CD14-positive monocyte (primary cell): ENCODE measurements at regions not wholly inside any gene's neighbourhood (a gene's known extent, or its start where the extent isn't known, plus 50 kb on each side); places are given as distances from the start of the nearest gene placed in this dataset.

Experiments
- DNase-seq, 3 donors: peaks; one replicate each; pipeline ENCODE4 v3.0.0-alpha.2; 2011 to 2022
- H2AFZ ChIP-seq: 2 replicates; pipeline ENCODE4 v1.6.0; 2012; ENCODE audit warnings: mild to moderate bottlenecking, low read depth, low read length, inconsistent platforms; ENCODE audit not compliant: insufficient read depth, poor library complexity, severe bottlenecking
- H3K27ac ChIP-seq, 2 donors: 1 replicate in 1 of 2; 2 replicates in 1 of 2; pipeline ENCODE4 v1.5.1; 2012 to 2013; ENCODE audit warnings: low read length in 2 of 2, control low read depth in 1 of 2, inconsistent platforms in 1 of 2, low read depth in 1 of 2, mild to moderate bottlenecking in 1 of 2
- H3K27me3 ChIP-seq, 2 donors: one replicate each; pipeline versions ENCODE4 v1.6.0 to v1.6.1; 2011 to 2013; ENCODE audit warnings: low read length in 2 of 2; ENCODE audit not compliant: control insufficient read depth in 2 of 2, insufficient read depth in 2 of 2
- H3K36me3 ChIP-seq, 2 donors: replicated peaks in 1 of 2; 1 replicate in 1 of 2; 2 replicates in 1 of 2; pipeline versions ENCODE4 v1.5.1 to v1.6.1; 2012 to 2013; ENCODE audit warnings: low read length in 2 of 2, control low read depth in 1 of 2, inconsistent platforms in 1 of 2, mild to moderate bottlenecking in 1 of 2; ENCODE audit not compliant: insufficient read depth in 2 of 2, control insufficient read depth in 1 of 2
- H3K4me1 ChIP-seq, 2 donors: 1 replicate in 1 of 2; 2 replicates in 1 of 2; pipeline versions ENCODE4 v1.5.1 to v1.6.1; 2012 to 2013; ENCODE audit warnings: low read length in 2 of 2, control low read depth in 1 of 2, inconsistent platforms in 1 of 2, mild to moderate bottlenecking in 1 of 2, moderate library complexity in 1 of 2; ENCODE audit not compliant: insufficient read depth in 2 of 2, control insufficient read depth in 1 of 2
- H3K4me2 ChIP-seq: replicated peaks from 2 replicates; pipeline ENCODE3; 2012; ENCODE audit warnings: low read length, moderate library complexity, mild to moderate bottlenecking; ENCODE audit not compliant: poor library complexity, severe bottlenecking; ENCODE audit errors: extremely low read depth
- H3K4me3 ChIP-seq, 3 experiments: fragments of 200-600 bp in 1 of 3; sonication (generic) in 1 of 3; replicated peaks in 1 of 3; 1 replicate in 2 of 3; 2 replicates in 1 of 3; pipeline ENCODE4 v1.5.1; 2011 to 2013; ENCODE audit warnings: low read length in 3 of 3, mild to moderate bottlenecking in 3 of 3, control low read depth in 2 of 3, low read depth in 2 of 3, inconsistent platforms in 1 of 3, moderate library complexity in 1 of 3
- H3K79me2 ChIP-seq: 2 replicates; pipeline ENCODE4 v1.6.0; 2012; ENCODE audit warnings: mild to moderate bottlenecking, control low read depth, inconsistent platforms, low read length, moderate library complexity; ENCODE audit not compliant: insufficient read depth
- H3K9ac ChIP-seq: 2 replicates; pipeline ENCODE4 v1.6.0; 2017; ENCODE audit warnings: low read length, mild to moderate bottlenecking; ENCODE audit not compliant: insufficient read depth, poor library complexity, severe bottlenecking
- H3K9me3 ChIP-seq, 2 donors: replicated peaks in 1 of 2; 1 replicate in 1 of 2; 2 replicates in 1 of 2; pipeline versions ENCODE4 v1.5.1 to v1.6.1; 2012 to 2013; ENCODE audit warnings: low read length in 2 of 2, control low read depth in 1 of 2; ENCODE audit not compliant: control insufficient read depth in 1 of 2, insufficient read depth in 1 of 2
- H4K20me1 ChIP-seq: 2 replicates; pipeline ENCODE4 v1.6.0; 2012; ENCODE audit warnings: mild to moderate bottlenecking, low read length, control low read depth, moderate library complexity; ENCODE audit not compliant: insufficient read depth
- H3K27ac Mint-ChIP-seq, 7 donors: one replicate each; pipeline ENCODE4 v1.8.0; 2020; ENCODE audit warnings: mild to moderate bottlenecking in 7 of 7, mixed read lengths in 7 of 7, moderate library complexity in 6 of 7, inconsistent platforms in 2 of 7
- H3K27me3 Mint-ChIP-seq, 3 donors: one replicate each; pipeline ENCODE4 v1.8.0; 2021 to 2022; ENCODE audit warnings: low read depth in 3 of 3, mild to moderate bottlenecking in 3 of 3, mixed read lengths in 3 of 3, moderate library complexity in 3 of 3, inconsistent platforms in 1 of 3
- H3K36me3 Mint-ChIP-seq, 2 donors: one replicate each; pipeline ENCODE4 v1.8.0; 2020; ENCODE audit warnings: mixed read lengths in 2 of 2, inconsistent platforms in 1 of 2, mild to moderate bottlenecking in 1 of 2
- H3K4me1 Mint-ChIP-seq: one replicate; pipeline ENCODE4 v1.8.0; 2020; ENCODE audit warnings: mild to moderate bottlenecking, mixed read lengths
- H3K4me3 Mint-ChIP-seq, 2 donors: one replicate each; pipeline ENCODE4 v1.8.0; 2020; ENCODE audit warnings: mild to moderate bottlenecking in 2 of 2, mixed read lengths in 2 of 2, moderate library complexity in 1 of 2
- H3K9me3 Mint-ChIP-seq, 7 donors: one replicate each; pipeline ENCODE4 v1.8.0; 2020 to 2022; ENCODE audit warnings: mixed read lengths in 7 of 7, mild to moderate bottlenecking in 6 of 7, moderate library complexity in 6 of 7, inconsistent platforms in 2 of 7
- CTCF ChIP-seq: fragments of 200-600 bp; IDR thresholded peaks from one replicate; pipeline ENCODE4 v1.8.0; 2022; ENCODE audit warnings: antibody characterized with exemption, mild to moderate bottlenecking
- WGBS: methylation state at CpG from one replicate; pipeline ENCODE4 v1.1.5; 2013; ENCODE audit warnings: missing lambda C conversion rate; ENCODE audit not compliant: insufficient coverage; 5-methylcytosine and 5-hydroxymethylcytosine counted together
- intact Hi-C, 2 donors: fragments of 100-400 bp; cut with micrococcal nuclease; formaldehyde crosslinking; loops; one replicate each; pipeline versions ENCODE4 v1.15.0 to v1.15.1; 2023

DNA sequence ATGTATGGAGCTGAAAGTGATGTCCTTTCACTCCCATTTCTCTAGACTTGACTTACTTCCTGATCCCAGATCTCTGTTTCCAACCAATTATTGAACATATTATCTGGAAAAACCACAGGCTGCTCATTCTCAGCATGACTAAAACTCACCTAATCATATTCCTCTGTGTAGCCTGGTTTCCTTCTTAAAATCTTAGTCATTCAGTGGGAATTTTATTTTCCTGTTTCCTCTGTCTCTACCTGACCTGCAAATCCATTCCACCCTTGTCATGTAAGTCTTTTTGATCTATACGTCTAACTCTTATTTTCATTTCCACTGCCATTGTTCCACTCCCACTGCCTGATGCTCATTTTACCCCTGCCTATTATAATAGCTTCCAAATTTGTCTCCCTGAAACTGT, 67.9 kb upstream of the APOBEC4 start:
- no peaks in the 10 kb centered on the region for H3K9me3 ChIP-seq
- H4K20me1 ChIP-seq, result no peaks in the 10 kb centered on the region
- no peak for TF ChIP-seq CTCF
- Mint-ChIP-seq H3K36me3 (no peaks in the 10 kb centered on the region), H3K27ac (no peak overlapping the region), H3K27me3 (peaks cover 0 to 3% (median 2%) of the 10 kb centered on the region in 3 donors), H3K4me3 (no peak overlapping the region), H3K4me1 (no peaks in the 10 kb centered on the region), H3K9me3 (peaks cover 0 to 3% (median 0%) of the 10 kb centered on the region in 7 donors)
- H3K4me3 ChIP-seq, result no peak overlapping the region
- no peaks in the 10 kb centered on the region for H3K36me3 ChIP-seq
- DNase-seq, result no peak
- H3K27ac ChIP-seq, result no peak overlapping the region
- H2AFZ ChIP-seq, result no peak overlapping the region
- no peak overlapping the region for H3K4me2 ChIP-seq
- 57% methylated on average over 1 of the region's 1 CpG for WGBS
- H3K9ac ChIP-seq, result no peak overlapping the region
- no peaks in the 10 kb centered on the region for H3K4me1 ChIP-seq
- no peaks in the 10 kb centered on the region for H3K79me2 ChIP-seq
- H3K27me3 ChIP-seq, result no peaks in the 10 kb centered on the region
- intact Hi-C loops, result no loop called here

GRCh38 chr1:183720028-183720427, 66.9 kb upstream of the APOBEC4 start:
- Histone ChIP-seq H3K27ac (no peak overlapping the region), H3K4me3 (no peak overlapping the region), H3K4me2 (no peak overlapping the region), H2AFZ (no peak overlapping the region), H3K9ac (no peak overlapping the region), H3K27me3 (no peaks in the 10 kb centered on the region), H3K36me3 (no peaks in the 10 kb centered on the region), H3K9me3 (no peaks in the 10 kb centered on the region), H4K20me1 (no peaks in the 10 kb centered on the region), H3K79me2 (no peaks in the 10 kb centered on the region), H3K4me1 (no peaks in the 10 kb centered on the region)
- peaks cover 0 to 5% (median 3%) of the 10 kb centered on the region in 3 donors for H3K27me3 Mint-ChIP-seq
- no peak overlapping the region for H3K27ac Mint-ChIP-seq
- WGBS, result 93% methylated on average over 2 of the region's 3 CpGs
- H3K9me3 Mint-ChIP-seq, result peaks cover 0 to 3% (median 0%) of the 10 kb centered on the region in 7 donors
- H3K4me3 Mint-ChIP-seq, result no peak overlapping the region
- H3K36me3 Mint-ChIP-seq, result no peaks in the 10 kb centered on the region
- no peak for TF ChIP-seq CTCF
- DNase-seq, result no peak
- intact Hi-C loops, result no loop called here
- H3K4me1 Mint-ChIP-seq, result no peaks in the 10 kb centered on the region
